ENCODE measurements at regions not wholly inside any gene's neighbourhood (a gene's known extent, or its start where the extent isn't known, plus 50 kb on each side); places are given as distances from the start of the nearest gene placed in this dataset.

DNA sequence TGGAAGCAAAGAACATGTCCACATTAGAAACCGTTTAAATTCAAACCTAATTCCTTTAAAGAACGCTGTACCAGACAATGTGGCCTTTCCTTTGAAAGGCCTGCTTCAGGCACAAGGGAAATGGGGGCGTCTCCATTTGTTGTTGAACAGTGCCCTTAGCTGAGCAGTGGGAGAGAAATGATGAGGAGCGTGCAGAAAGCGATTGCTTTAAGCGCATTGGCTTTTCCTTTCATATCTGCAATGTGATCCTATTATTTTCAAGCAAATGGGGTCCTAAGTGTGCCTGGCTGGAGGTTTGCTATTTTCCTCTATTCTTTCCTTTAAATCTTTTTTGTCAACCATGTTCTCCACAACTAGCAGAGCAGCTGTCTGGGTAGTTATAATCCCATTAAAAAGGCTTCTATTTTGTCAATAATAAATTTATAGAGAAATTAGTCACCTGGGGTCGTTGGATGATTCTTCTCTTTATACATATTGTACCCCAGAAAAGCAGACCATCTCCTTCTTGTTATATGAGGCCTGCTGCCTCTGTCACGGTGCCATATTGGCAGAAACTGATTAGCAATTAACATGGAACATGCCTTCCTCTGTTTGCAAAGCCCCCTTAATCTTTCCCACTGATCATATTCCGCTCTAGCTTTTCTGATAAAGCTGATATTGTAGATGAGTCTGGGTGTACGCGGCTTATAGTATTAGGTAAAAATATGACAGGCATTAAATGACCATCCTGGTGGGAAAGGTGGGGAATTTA is 151.1 kb upstream of the JAG1 start:
- in situ Hi-C loops (cut with HindIII; ENCODE audit: extremely low pct_ligation_motif_present, low pct_unique_long_range_greater_than_20kb) (no loop called here), intact Hi-C loops (cut with micrococcal nuclease; ENCODE audit: unreplicated experiment) (loop anchor here (10.0 kb wide), 2 partner anchors 150 to 270 kb away; partner anchors contain the start of gene JAG1)
- Histone ChIP-seq H3K4me3 (replicated peaks in 1 of 3; ENCODE audit: insufficient read depth in 1 of 3, low read depth in 2 of 3, low read length in 3 of 3) (no peak overlapping the region), H2AFZ (ENCODE audit: low read length) (no peak overlapping the region), H3K27ac (ENCODE audit: extremely low read length, insufficient read depth, low read length) (no peak overlapping the region), H3K9me3 (ENCODE audit: low read length) (no peaks in the 10 kb centered on the region), H3K27me3 (ENCODE audit: control insufficient read depth in 1 of 2, insufficient read depth in 2 of 2, low read length in 2 of 2) (peaks cover 0 to 6% of the 10 kb centered on the region in 2 experiments; a peak in 2 of 5 replicates), H3K4me2 (ENCODE audit: low read depth, low read length) (no peak overlapping the region), H3K79me2 (ENCODE audit: insufficient read depth, low read length) (no peaks in the 10 kb centered on the region), H3K4me1 (ENCODE audit: insufficient read depth, low read length) (no peaks in the 10 kb centered on the region), H4K20me1 (ENCODE audit: insufficient read depth, low read length) (no peaks in the 10 kb centered on the region), H3K9ac (ENCODE audit: insufficient read depth, low read depth, low read length) (no peak overlapping the region), H3K36me3 (replicated peaks in 1 of 2; ENCODE audit: control insufficient read depth in 1 of 2, insufficient read depth in 2 of 2, low read length in 2 of 2) (no peaks in the 10 kb centered on the region)
- 45% methylated on average over 11 of the region's 11 CpGs for WGBS (ENCODE audit: low lambda C conversion rate)
- no peak for FAIRE-seq
- ATAC-seq = no peak
- no TSS peak for BruUV-seq (replicated peaks)
- ChIA-PET POLR2A (no interaction called here), CTCF (ENCODE audit: low intra/inter-chr PET ratio, low total read pairs) (no interaction called here)
- TF ChIP-seq ZNF839 (CRISPR knock-in tag; IDR thresholded peaks at IDR 0.05; ENCODE audit: borderline replicate concordance) = no peak
- no peak for DNase-seq (ENCODE audit: low spot score)

DNA sequence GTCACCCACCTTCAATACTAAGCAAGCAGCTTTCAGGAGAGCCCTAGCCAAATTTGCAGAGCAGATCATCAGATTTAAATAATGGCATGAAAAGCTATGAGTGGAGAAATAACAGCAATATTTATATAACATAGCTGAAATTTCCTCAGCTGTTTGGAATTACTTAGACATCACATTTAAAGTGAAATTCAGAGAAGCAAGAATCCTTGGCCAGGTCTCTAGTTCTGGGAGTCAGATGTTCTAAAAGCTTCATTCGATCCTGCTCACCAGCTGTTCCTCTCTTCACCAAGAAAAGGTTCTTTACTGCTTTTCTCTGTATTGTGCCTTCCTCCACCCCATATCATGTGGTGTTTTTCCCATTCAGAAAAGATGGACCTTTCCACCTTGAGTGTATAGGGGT is 152.3 kb upstream of the JAG1 start:
- 4% methylated on average over 1 of the region's 1 CpG for WGBS (ENCODE audit: low lambda C conversion rate)
- FAIRE-seq (no peak), ATAC-seq (no peak), DNase-seq (ENCODE audit: low spot score) (no peak)
- H2AFZ ChIP-seq (ENCODE audit: low read length) = no peak overlapping the region
- no peaks in the 10 kb centered on the region for H4K20me1 ChIP-seq (ENCODE audit: insufficient read depth, low read length)
- no peak overlapping the region for H3K9ac ChIP-seq (ENCODE audit: insufficient read depth, low read depth, low read length)
- TF ChIP-seq REPIN1 (CRISPR knock-in tag; IDR thresholded peaks at IDR 0.05; ENCODE audit: borderline replicate concordance, low read depth) (no peak), PPARG (CRISPR knock-in tag; conservative IDR thresholded peaks at IDR 0.05) (no peak), ZNF136 (CRISPR knock-in tag; IDR thresholded peaks at IDR 0.05; ENCODE audit: low read depth) (no peak), ZNF160 (CRISPR knock-in tag; IDR thresholded peaks at IDR 0.05) (no peak), SETDB1 (CRISPR knock-in tag; IDR thresholded peaks at IDR 0.05; ENCODE audit: borderline replicate concordance) (no peak), ZNF143 (CRISPR knock-in tag; IDR thresholded peaks at IDR 0.05) (no peak)
- TF ChIP-seq, protein P1, sequence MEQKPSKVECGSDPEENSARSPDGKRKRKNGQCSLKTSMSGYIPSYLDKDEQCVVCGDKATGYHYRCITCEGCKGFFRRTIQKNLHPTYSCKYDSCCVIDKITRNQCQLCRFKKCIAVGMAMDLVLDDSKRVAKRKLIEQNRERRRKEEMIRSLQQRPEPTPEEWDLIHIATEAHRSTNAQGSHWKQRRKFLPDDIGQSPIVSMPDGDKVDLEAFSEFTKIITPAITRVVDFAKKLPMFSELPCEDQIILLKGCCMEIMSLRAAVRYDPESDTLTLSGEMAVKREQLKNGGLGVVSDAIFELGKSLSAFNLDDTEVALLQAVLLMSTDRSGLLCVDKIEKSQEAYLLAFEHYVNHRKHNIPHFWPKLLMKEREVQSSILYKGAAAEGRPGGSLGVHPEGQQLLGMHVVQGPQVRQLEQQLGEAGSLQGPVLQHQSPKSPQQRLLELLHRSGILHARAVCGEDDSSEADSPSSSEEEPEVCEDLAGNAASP (CRISPR knock-in tag; IDR thresholded peaks at IDR 0.05; ENCODE audit: borderline replicate concordance) = no peak
- no peaks in the 10 kb centered on the region for H3K79me2 ChIP-seq (ENCODE audit: insufficient read depth, low read length)
- POLR2A ChIA-PET = no interaction called here
- H3K4me1 ChIP-seq (ENCODE audit: insufficient read depth, low read length) = no peaks in the 10 kb centered on the region
- intact Hi-C loops (cut with micrococcal nuclease; ENCODE audit: unreplicated experiment) = loop anchor here (10.0 kb wide), 2 partner anchors 151 to 271 kb away; partner anchors contain the start of gene JAG1
- no peaks in the 10 kb centered on the region for H3K36me3 ChIP-seq (replicated peaks in 1 of 2; ENCODE audit: control insufficient read depth in 1 of 2, insufficient read depth in 2 of 2, low read length in 2 of 2)
- no peak overlapping the region for H3K27ac ChIP-seq (ENCODE audit: extremely low read length, insufficient read depth, low read length)
- in situ Hi-C loops (cut with HindIII; ENCODE audit: extremely low pct_ligation_motif_present, low pct_unique_long_range_greater_than_20kb) = no loop called here
- CTCF ChIA-PET (ENCODE audit: low intra/inter-chr PET ratio, low total read pairs) = no interaction called here
- no peaks in the 10 kb centered on the region for H3K9me3 ChIP-seq (ENCODE audit: low read length)
- BruUV-seq (replicated peaks) = no TSS peak
- H3K4me3 ChIP-seq (replicated peaks in 1 of 3; ENCODE audit: insufficient read depth in 1 of 3, low read depth in 2 of 3, low read length in 3 of 3) = no peak overlapping the region
- H3K4me2 ChIP-seq (ENCODE audit: low read depth, low read length) = no peak overlapping the region
- H3K27me3 ChIP-seq (ENCODE audit: control insufficient read depth in 1 of 2, insufficient read depth in 2 of 2, low read length in 2 of 2) = peaks cover 0 to 6% of the 10 kb centered on the region in 2 experiments; a peak in 2 of 5 replicates
